Coronary artery (tissue), 2 donors: ENCODE measurements at regions not wholly inside any gene's neighbourhood (a gene's known extent, or its start where the extent isn't known, plus 50 kb on each side); places are given as distances from the start of the nearest gene placed in this dataset.

Source experiments
- DNase-seq: peaks from one replicate; pipeline ENCODE4 v3.0.0-alpha.2; 2017; ENCODE audit warnings: low spot score
- H3K27ac ChIP-seq, 2 donors: fragments of 200-600 bp; sonication (generic); one replicate each; pipeline ENCODE4 v1.5.1; 2016 to 2019
- H3K4me3 ChIP-seq: fragments of 200-600 bp; sonication (generic); 2 replicates; pipeline ENCODE4 v1.5.1; 2016; ENCODE audit warnings: mild to moderate bottlenecking, moderate library complexity
- CTCF ChIP-seq: fragments of 200-600 bp; sonication (generic); IDR thresholded peaks from one replicate; pipeline ENCODE4 v1.5.1; 2019; ENCODE audit warnings: antibody characterized with exemption

- TF ChIP-seq CTCF: no peak
- no peak overlapping the region for H3K4me3 ChIP-seq
- no peak for DNase-seq
These were observed 104.7 kb downstream of the ENGASE start for GRCh38 chr17:79179334-79179733.

GRCh38 chr17:79177877-79178276 lies 103.3 kb downstream of the ENGASE start:
- no peak for TF ChIP-seq CTCF
- Histone ChIP-seq H3K4me3 (no peak overlapping the region), H3K27ac (no peak overlapping the region)

More at GRCh38 chr17:79179334-79179733, 104.7 kb downstream of the ENGASE start:
- no peak overlapping the region for H3K27ac ChIP-seq

GRCh38 chr17:79176792-79177601 lies 102.4 kb downstream of the ENGASE start:
- no peak overlapping the region for H3K27ac ChIP-seq
- no peak overlapping the region for H3K4me3 ChIP-seq
- TF ChIP-seq CTCF: no peak
- DNase-seq: no peak

More at GRCh38 chr17:79177877-79178276, 103.3 kb downstream of the ENGASE start:
- DNase-seq: no peak

GRCh38 chr17:79174905-79175856 lies 100.6 kb downstream of the ENGASE start:
- no peak overlapping the region for H3K27ac ChIP-seq
- no peak for DNase-seq
- H3K4me3 ChIP-seq: no peak overlapping the region
- TF ChIP-seq CTCF: no peak

GRCh38 chr17:79174193-79174765 lies 99.7 kb downstream of the ENGASE start:
- no peak overlapping the region for H3K4me3 ChIP-seq
- H3K27ac ChIP-seq: no peak overlapping the region
- no peak for DNase-seq
- TF ChIP-seq CTCF: no peak

- no peak overlapping the region for H3K4me3 ChIP-seq
- no peak for TF ChIP-seq CTCF
- H3K27ac ChIP-seq: no peak overlapping the region
- DNase-seq: no peak
These were observed 96.6 kb downstream of the ENGASE start for GRCh38 chr17:79171188-79171587.
